K562 (cell line): ENCODE measurements at regions not wholly inside any gene's neighbourhood (a gene's known extent, or its start where the extent isn't known, plus 50 kb on each side); places are given as distances from the start of the nearest gene placed in this dataset.

Source experiments
- ATAC-seq: fragments of 200-7000 bp; cut with Tn5 transposase; 3 replicates; pipeline ENCODE4 v1.9.1; 2020; ENCODE audit warnings: moderate library complexity
- BruUV-seq: library from RNA; stranded (reverse); fragments of 400-500 nt; replicated peaks from 2 replicates; lab custom pipeline; 2021; lab: Mats Ljungman, UMichigan
- CTCF ChIA-PET: fragments of 300-600 bp; formaldehyde crosslinking; extraction: SDS; loops from one replicate; lab custom pipeline; 2021; ENCODE audit warnings: low intra/inter-chr PET ratio; lab: Yijun Ruan, JAX
- POLR2A ChIA-PET: fragments of 300-600, 350-650 bp; sonication (Branson Sonifier 250); formaldehyde crosslinking; extraction: SDS; loops from one replicate; lab custom pipeline; 2021; ENCODE audit warnings: antibody characterized with exemption, inconsistent platforms; lab: Yijun Ruan, JAX
- DNase-seq, 4 experiments: peaks; one replicate each; pipeline versions ENCODE4 v3.0.0 to v3.0.0-alpha.2; 2011 to 2018; ENCODE audit warnings: low spot score in 3 of 4, mixed read lengths in 3 of 4; ENCODE audit errors: extremely low read depth in 1 of 4
- FAIRE-seq: peaks from 2 replicates; lab custom pipeline; 2011; peaks lifted over from hg19 to GRCh38; lab: Jason Lieb, UNC
- H2AFZ ChIP-seq: 2 replicates; pipeline ENCODE4 v1.6.0; 2011; ENCODE audit warnings: low read depth, low read length, control low read depth, inconsistent platforms
- H3K27ac ChIP-seq: fragments of 200-600 bp; 3 replicates; pipeline ENCODE4 v1.8.0; 2011; ENCODE audit warnings: low read depth, mild to moderate bottlenecking, control low read depth, inconsistent platforms, low read length, moderate library complexity, mixed read lengths; ENCODE audit errors: extremely low read depth
- H3K27me3 ChIP-seq, 2 experiments: fragments of 300-600 bp in 1 of 2; 2 replicates in 1 of 2; 3 replicates in 1 of 2; pipeline versions ENCODE4 v1.6.0 to v1.8.0; 2011; ENCODE audit warnings: inconsistent platforms in 2 of 2, low read length in 2 of 2, mild to moderate bottlenecking in 1 of 2, mixed read lengths in 1 of 2, moderate library complexity in 1 of 2; ENCODE audit not compliant: control insufficient read depth in 2 of 2, insufficient read depth in 2 of 2
- H3K36me3 ChIP-seq: fragments of 300-600 bp; 3 replicates; pipeline ENCODE4 v1.8.0; 2011; ENCODE audit warnings: mild to moderate bottlenecking, low read length, inconsistent platforms; ENCODE audit not compliant: control insufficient read depth, insufficient read depth
- H3K4me1 ChIP-seq, 2 experiments: fragments of 200-600 bp in 1 of 2; replicated peaks in 1 of 2; 2 replicates in 1 of 2; 3 replicates in 1 of 2; pipeline versions ENCODE4 v1.5.1 to v1.8.0; 2011; ENCODE audit warnings: inconsistent platforms in 2 of 2, low read length in 2 of 2, mild to moderate bottlenecking in 1 of 2, mixed read lengths in 1 of 2, moderate library complexity in 1 of 2; ENCODE audit not compliant: control insufficient read depth in 2 of 2, insufficient read depth in 2 of 2
- H3K4me2 ChIP-seq: 2 replicates; pipeline ENCODE4 v1.6.1; 2011; ENCODE audit warnings: low read length, control low read depth, inconsistent platforms, mixed read lengths; ENCODE audit not compliant: insufficient read depth
- H3K4me3 ChIP-seq: fragments of 200-600 bp; sonication (generic), shearing (Covaris generic); 2 replicates; pipeline ENCODE4 v1.5.1; 2016; ENCODE audit warnings: control low read depth, inconsistent platforms
- H3K79me2 ChIP-seq: fragments of 200-600 bp; 3 replicates; pipeline ENCODE4 v1.8.0; 2011; ENCODE audit warnings: low read length, inconsistent platforms; ENCODE audit not compliant: control insufficient read depth, insufficient read depth
- H3K9ac ChIP-seq, 2 experiments: 2 replicates each; pipeline versions ENCODE4 v1.6.0 to v1.6.1; 2011; ENCODE audit warnings: low read depth in 2 of 2, low read length in 2 of 2, control low read depth in 1 of 2, inconsistent platforms in 1 of 2, mild to moderate bottlenecking in 1 of 2, mixed read lengths in 1 of 2; ENCODE audit not compliant: insufficient read depth in 1 of 2
- H3K9me1 ChIP-seq: one replicate; pipeline ENCODE4 v1.6.0; 2011; ENCODE audit warnings: inconsistent platforms, mild to moderate bottlenecking, low read length, moderate library complexity; ENCODE audit not compliant: control insufficient read depth, insufficient read depth
- H3K9me3 ChIP-seq: replicated peaks from 2 replicates; pipeline ENCODE4 v1.5.1; 2011; ENCODE audit warnings: low read depth, low read length, inconsistent platforms; ENCODE audit not compliant: control insufficient read depth, insufficient read depth
- H4K20me1 ChIP-seq: replicated peaks from 2 replicates; pipeline ENCODE4 v1.6.1; 2011; ENCODE audit warnings: low read length, inconsistent platforms, mixed read lengths; ENCODE audit not compliant: control insufficient read depth, insufficient read depth
- ATF4 ChIP-seq: fragments of 450-650 bp; formaldehyde crosslinking; IDR thresholded peaks from 2 replicates; pipeline ENCODE4 v1.4.0; 2022; ENCODE audit warnings: mild to moderate bottlenecking, moderate library complexity
- DMBX1 ChIP-seq: fragments of 250-450 bp; sonication (Bioruptor Pico); IDR thresholded peaks from 2 replicates; pipeline ENCODE4 v1.8.0; 2022; ENCODE audit warnings: inconsistent platforms, mild to moderate bottlenecking, moderate library complexity, borderline replicate concordance
- E2F8 ChIP-seq: fragments of 450-650 bp; IDR thresholded peaks from 2 replicates; pipeline ENCODE4 v1.7.1; 2018; ENCODE audit warnings: mild to moderate bottlenecking, low read depth; ENCODE audit not compliant: partially characterized antibody
- FOXM1 ChIP-seq, 2 experiments: fragments of 450-650 bp in 1 of 2; sonication (generic) in 1 of 2; formaldehyde crosslinking in 1 of 2; IDR thresholded peaks; 2 replicates each; pipeline versions ENCODE4 v1.6.1 to v1.9.0; 2017 to 2022; ENCODE audit warnings: low read depth in 2 of 2, mild to moderate bottlenecking in 2 of 2, missing genetic modification reagents in 1 of 2, moderate library complexity in 1 of 2
- GABPB2 ChIP-seq: fragments of 250-450 bp; sonication (Bioruptor Pico); conservative IDR thresholded peaks from 2 replicates; pipeline ENCODE4 v1.5.1; 2021; ENCODE audit warnings: mild to moderate bottlenecking
- HMGXB4 ChIP-seq: sonication (generic); formaldehyde crosslinking; IDR thresholded peaks from 2 replicates; pipeline ENCODE4 v1.8.1; 2023; ENCODE audit warnings: mild to moderate bottlenecking, missing genetic modification reagents
- NFE2 ChIP-seq: IDR thresholded peaks from 2 replicates; pipeline ENCODE4 v1.6.1; 2014; ENCODE audit warnings: antibody characterized with exemption, low read depth
- NR3C1 ChIP-seq: sonication (generic); formaldehyde crosslinking; IDR thresholded peaks from 2 replicates; pipeline ENCODE4 v1.8.1; 2022; ENCODE audit warnings: missing genetic modification reagents
- PATZ1 ChIP-seq: fragments of 250-450 bp; sonication (Bioruptor Pico); IDR thresholded peaks from 2 replicates; pipeline ENCODE4 v1.5.0; 2020; ENCODE audit warnings: mild to moderate bottlenecking, borderline replicate concordance
- POLR2AphosphoS2 ChIP-seq: IDR thresholded peaks from 2 replicates; pipeline ENCODE4 v1.6.1; 2012; ENCODE audit warnings: low read length, improper control_type of control experiment
- RHOXF2B ChIP-seq: fragments of 250-450 bp; sonication (Bioruptor Pico); conservative IDR thresholded peaks from 2 replicates; pipeline ENCODE4 v1.5.1; 2021
- SPI1 ChIP-seq: IDR thresholded peaks from 2 replicates; pipeline ENCODE4 v1.6.1; 2011; ENCODE audit warnings: low read depth, low read length, control low read depth, borderline replicate concordance
- TBP ChIP-seq: optimal IDR thresholded peaks from 2 replicates; pipeline ENCODE3; 2011; ENCODE audit warnings: low read depth, low read length, improper control_type of control experiment
- ZFP36 ChIP-seq: fragments of 150-350 bp; IDR thresholded peaks from 2 replicates; pipeline ENCODE4 v1.6.1; 2018; ENCODE audit warnings: low read length, low read depth; ENCODE audit not compliant: partially characterized antibody
- ZFX ChIP-seq: sonication (generic); formaldehyde crosslinking; IDR thresholded peaks from 2 replicates; pipeline ENCODE4 v1.8.0; 2022; ENCODE audit warnings: mild to moderate bottlenecking, missing genetic modification reagents, moderate library complexity
- ZNF444 ChIP-seq: fragments of 250-450 bp; sonication (Bioruptor Pico); IDR thresholded peaks from 2 replicates; pipeline ENCODE4 v1.4.0; 2020; ENCODE audit warnings: mild to moderate bottlenecking, moderate library complexity
- ZZZ3 ChIP-seq: fragments of 450-650 bp; IDR thresholded peaks from 2 replicates; pipeline ENCODE4 v1.6.1; 2016; ENCODE audit warnings: antibody characterized with exemption, mild to moderate bottlenecking, moderate library complexity
- WGBS: fragments of 100-300 bp; shearing (Covaris generic); methylation state at CpG from one replicate; pipeline ENCODE4 v1.1.6; 2016; ENCODE audit warnings: low coverage, mixed read lengths; ENCODE audit not compliant: insufficient coverage; ENCODE audit errors: missing lambda C conversion rate; 5-methylcytosine and 5-hydroxymethylcytosine counted together
- in situ Hi-C: fragments of 300-500 bp; cut with MboI; formaldehyde crosslinking; loops from 4 replicates; pipeline ENCODE4 v1.15.0; 2018; ENCODE audit warnings: inconsistent platforms, mixed read lengths
- intact Hi-C: fragments of 100-400 bp; cut with micrococcal nuclease; formaldehyde crosslinking; loops from 2 replicates; pipeline ENCODE4 v1.14.2; 2022

- WGBS: 0% methylated on average over 5 of the region's 5 CpGs
- no peak for FAIRE-seq
- TF ChIP-seq ZFX (CRISPR knock-in tag) (no peak), NR3C1 (CRISPR knock-in tag) (no peak), HMGXB4 (CRISPR knock-in tag) (no peak), SPI1 (no peak), TBP (no peak), ZFP36 (no peak), E2F8 (no peak), POLR2AphosphoS2 (no peak), GABPB2 (CRISPR knock-in tag) (no peak), DMBX1 (no peak), ATF4 (CRISPR knock-in tag) (no peak), NFE2 (no peak), FOXM1 (IDR thresholded peaks at IDR 0.05; ENCODE audit: low read depth) (no peak), FOXM1 (CRISPR knock-in tag; IDR thresholded peaks at IDR 0.05; ENCODE audit: low read depth) (no peak), ZZZ3 (no peak), ZNF444 (no peak), PATZ1 (CRISPR knock-in tag) (no peak), RHOXF2B (CRISPR knock-in tag) (no peak)
These were observed 204.4 kb upstream of the AJAP1 start for GRCh38 chr1:4449972-4450371.

More at GRCh38 chr1:4449972-4450371, 204.4 kb upstream of the AJAP1 start:
- Histone ChIP-seq H3K9me3 (no peaks in the 10 kb centered on the region), H3K9ac (no peak overlapping the region), H2AFZ (no peak overlapping the region), H4K20me1 (no peaks in the 10 kb centered on the region), H3K36me3 (no peaks in the 10 kb centered on the region), H3K4me1 (no peaks in the 10 kb centered on the region), H3K9me1 (no peaks in the 10 kb centered on the region), H3K79me2 (no peaks in the 10 kb centered on the region), H3K27me3 (peaks cover 0 to 7% of the 10 kb centered on the region in 2 experiments; a peak in 1 of 5 replicates), H3K27ac (no peak overlapping the region), H3K4me2 (no peak overlapping the region), H3K4me3 (no peak overlapping the region)
- in situ Hi-C loops (no loop called here), intact Hi-C loops (no loop called here)
- POLR2A ChIA-PET: no interaction called here
- no peak for ATAC-seq
- CTCF ChIA-PET: no interaction called here
- no TSS peak for BruUV-seq
- no peak for DNase-seq
